HG02970 (cell line): ENCODE measurements at regions not wholly inside any gene's neighbourhood (a gene's known extent, or its start where the extent isn't known, plus 50 kb on each side); places are given as distances from the start of the nearest gene placed in this dataset.
"Not testable (repeated sequence)": the region's sequence is repeated elsewhere in the genome, so short reads cannot be mapped to it uniquely, and the experiment has no call there.

Experiments used
- ATAC-seq: cut with Tn5 transposase; IDR thresholded peaks from one replicate; pipeline ENCODE4 v1.9.1; 2021; ENCODE audit warnings: mild to moderate bottlenecking, moderate library complexity, moderate number of reproducible peaks; ENCODE audit not compliant: unreplicated experiment, low FRiP score

GRCh38 chr18:52090005-52090404, 250.0 kb upstream of the DCC start:
- ATAC-seq = no peak

GRCh38 chr18:52093171-52093570, 246.8 kb upstream of the DCC start:
- no peak for ATAC-seq

DNA sequence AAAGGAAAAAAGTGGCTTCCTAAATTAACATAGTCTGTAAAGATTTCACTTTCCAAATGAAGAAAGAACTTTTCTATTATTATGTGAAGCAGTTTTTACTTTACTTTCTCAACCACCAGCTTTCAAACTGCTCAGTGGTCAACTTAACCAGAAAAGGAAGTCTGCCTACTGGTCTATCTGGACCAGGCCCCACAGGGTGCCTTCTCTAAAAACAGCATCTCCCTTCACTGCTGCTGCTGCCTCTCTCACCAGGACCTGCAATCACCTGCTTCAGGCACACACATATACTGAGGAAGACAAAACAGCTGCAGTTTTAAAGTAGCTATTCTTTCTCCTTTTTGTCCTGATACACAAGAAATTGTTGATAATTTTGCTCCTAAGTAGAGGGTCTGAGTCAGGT, 221.3 kb upstream of the DCC start:
- ATAC-seq = no peak

- ATAC-seq = no peak
Observed at GRCh38 chr18:52130624-52131301, 209.2 kb upstream of the DCC start.

GRCh38 chr18:52131845-52132244, 208.2 kb upstream of the DCC start:
- ATAC-seq = no peak

DNA sequence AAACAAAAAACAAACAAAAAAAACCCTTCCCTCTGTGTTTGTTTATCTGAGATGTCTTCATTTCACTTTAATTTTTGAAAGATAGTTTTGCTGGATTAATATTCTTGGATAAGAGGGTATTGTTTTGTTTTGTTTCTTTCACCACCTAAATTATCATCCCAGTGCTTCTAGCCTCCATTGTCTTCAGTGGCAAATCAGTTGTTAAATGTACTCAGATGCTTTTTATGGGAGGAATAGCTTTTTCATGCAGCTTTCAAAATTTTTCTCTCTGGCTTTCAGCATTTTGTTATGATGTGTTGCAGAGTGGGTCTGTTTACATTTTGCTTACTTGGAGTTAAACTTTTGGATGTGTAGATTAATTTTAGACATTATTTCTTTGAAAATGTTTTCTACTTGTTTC, 203.5 kb upstream of the DCC start:
- no peak for ATAC-seq

GRCh38 chr18:52140986-52141385, 199.0 kb upstream of the DCC start:
- ATAC-seq = no peak

DNA sequence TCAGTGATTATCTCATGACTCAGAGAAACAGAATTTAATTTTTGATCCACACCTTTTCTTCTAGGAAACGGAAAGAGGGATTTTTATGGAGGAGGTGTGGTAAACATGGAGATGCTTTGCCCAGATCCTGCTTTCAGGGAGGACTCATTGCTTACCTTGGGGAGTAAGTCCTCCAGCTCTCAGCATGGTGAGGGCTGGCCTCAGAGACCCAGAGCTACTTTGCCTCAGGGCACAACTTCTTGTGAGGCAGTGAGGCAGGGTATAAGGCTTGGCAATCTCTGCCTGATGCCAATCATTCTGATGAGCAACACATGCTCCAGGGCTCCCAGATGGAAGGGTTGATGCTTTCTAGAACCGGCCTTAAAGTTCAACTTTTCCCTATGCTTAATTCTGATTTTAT, 189.9 kb upstream of the DCC start:
- ATAC-seq = no peak

DNA sequence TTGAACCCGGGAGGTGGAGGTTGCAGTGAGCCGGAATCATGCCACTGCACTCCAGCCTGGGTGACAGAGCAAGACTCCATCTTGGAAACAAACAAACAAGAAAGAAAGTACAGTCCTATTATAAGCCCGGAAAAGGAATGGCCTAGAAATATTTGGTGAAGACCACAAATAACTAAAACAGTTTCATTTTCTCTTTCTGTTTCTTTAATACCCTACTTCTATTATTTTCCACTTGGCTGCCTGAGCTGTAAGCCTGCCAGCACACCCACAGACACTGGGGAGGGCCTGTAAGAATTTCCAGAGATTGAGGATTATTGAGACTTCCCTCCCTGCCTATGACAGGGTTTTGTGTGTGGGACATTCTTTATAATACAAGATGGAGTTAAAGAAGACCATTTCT, 188.0 kb upstream of the DCC start:
- no peak for ATAC-seq

- no peak for ATAC-seq
Observed at GRCh38 chr18:52156166-52156565, 183.8 kb upstream of the DCC start.

GRCh38 chr18:52160636-52161035, 179.4 kb upstream of the DCC start:
- ATAC-seq = no peak

DNA sequence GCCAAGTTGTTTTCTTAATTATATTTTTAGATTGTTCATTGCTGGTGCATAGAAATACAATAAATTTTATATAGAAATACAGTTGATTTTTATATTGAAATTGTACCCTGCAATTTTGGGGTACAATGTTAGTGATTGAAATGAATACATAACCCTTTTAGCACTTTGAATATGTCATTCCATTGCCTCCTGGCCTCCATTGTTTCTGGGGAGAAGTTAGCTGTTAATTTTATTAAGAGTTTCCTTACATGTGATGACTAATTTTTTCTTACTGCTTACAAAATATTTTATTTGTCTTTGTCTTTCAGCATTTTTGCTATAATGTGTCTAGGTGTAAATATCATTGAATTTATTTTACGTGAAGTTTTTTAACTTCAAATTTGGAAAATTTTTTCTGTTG, 176.5 kb upstream of the DCC start:
- no peak for ATAC-seq

DNA sequence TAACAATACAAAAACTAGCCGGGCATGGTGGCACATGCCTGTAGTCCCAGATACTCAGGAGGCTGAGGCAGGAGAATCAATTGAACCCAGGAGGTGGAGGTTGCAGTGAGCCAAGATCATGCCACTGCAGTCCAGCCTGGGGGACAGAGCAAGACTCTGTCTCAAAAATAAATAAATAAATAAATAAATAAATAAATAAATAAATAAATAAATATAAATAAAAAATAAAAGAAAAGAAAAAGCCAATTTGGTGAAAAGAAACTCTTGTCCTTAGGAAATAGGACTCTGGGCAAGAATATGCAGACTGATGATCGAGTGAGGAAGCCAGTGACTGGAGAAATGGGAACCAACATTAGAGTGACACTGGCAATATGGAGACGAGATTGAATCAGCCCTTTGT, 171.9 kb upstream of the DCC start:
- not testable (repeated sequence) for ATAC-seq

- no peak for ATAC-seq
Observed at GRCh38 chr18:52174220-52174619, 165.8 kb upstream of the DCC start.

- no peak for ATAC-seq
Observed at GRCh38 chr18:52175406-52175805, 164.6 kb upstream of the DCC start.

GRCh38 chr18:52183107-52183506, 156.9 kb upstream of the DCC start:
- ATAC-seq = no peak

- no peak for ATAC-seq
Observed at GRCh38 chr18:52190195-52190594, 149.8 kb upstream of the DCC start.

DNA sequence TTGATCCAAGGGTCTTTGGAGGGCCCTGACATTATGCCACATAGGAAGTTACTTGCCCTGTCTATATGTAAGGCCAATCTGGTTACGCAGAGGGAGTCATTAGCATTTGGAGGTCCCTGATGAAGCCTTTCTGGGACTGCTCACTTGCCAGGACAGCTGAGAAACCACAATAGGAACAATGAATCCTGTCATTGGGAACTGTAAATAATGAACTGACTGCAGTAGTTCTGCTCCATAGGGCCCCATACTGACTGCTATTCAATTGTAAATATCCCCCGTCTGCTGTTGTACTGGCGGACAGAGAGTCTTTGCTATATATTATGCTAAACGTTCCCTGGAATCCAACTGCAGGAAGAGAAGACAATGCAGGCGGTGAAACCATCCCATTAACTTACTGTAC, 149.4 kb upstream of the DCC start:
- ATAC-seq = no peak

DNA sequence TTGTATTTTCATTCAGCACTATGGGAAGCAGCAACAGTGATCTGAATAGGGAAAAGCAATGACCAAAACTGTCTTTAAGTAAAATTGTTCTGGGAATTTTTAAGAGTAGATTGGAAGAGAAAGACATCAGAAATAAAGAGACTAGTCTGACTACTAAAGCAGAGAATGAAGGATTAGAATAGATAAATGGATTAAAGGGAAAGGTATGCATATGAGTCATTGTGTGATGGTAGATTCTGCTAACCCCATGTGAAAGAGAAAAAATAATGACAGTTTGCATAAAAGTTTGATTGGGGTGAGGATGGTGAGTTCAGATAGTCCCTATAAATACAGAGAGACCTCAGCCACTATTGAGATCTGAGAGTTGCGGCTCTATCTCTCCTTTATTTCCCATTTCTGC, 139.6 kb upstream of the DCC start:
- ATAC-seq = no peak

- no peak for ATAC-seq
Observed at GRCh38 chr18:52200921-52201663, 138.9 kb upstream of the DCC start.

GRCh38 chr18:52208646-52209045, 131.4 kb upstream of the DCC start:
- no peak for ATAC-seq

GRCh38 chr18:52216109-52216508, 123.9 kb upstream of the DCC start:
- ATAC-seq = no peak
